ENCODE measurements at regions not wholly inside any gene's neighbourhood (a gene's known extent, or its start where the extent isn't known, plus 50 kb on each side); places are given as distances from the start of the nearest gene placed in this dataset.

- H3K27me3 ChIP-seq (ENCODE audit: insufficient read depth in 3 of 3, low read length in 2 of 3), result peaks cover 0 to 17% (median 2%) of the 10 kb centered on the region in 3 donors
- H3K9me3 ChIP-seq, result no peaks in the 10 kb centered on the region
- no peaks in the 10 kb centered on the region for H3K4me1 ChIP-seq
- 52 to 66% (median 64%) methylated on average over 6 of the region's 6 CpGs for WGBS, 3 donors
- DNase-seq, result no peak
- no peaks in the 10 kb centered on the region for H3K36me3 ChIP-seq (ENCODE audit: insufficient read depth in 1 of 2, low read depth in 1 of 2)
- intact Hi-C loops (cut with DNase I), result no loop called here
- no peak overlapping the region for H3K27ac ChIP-seq
- no peak overlapping the region for H3K4me3 ChIP-seq
- no peak for ATAC-seq
- no peak for TF ChIP-seq CTCF (IDR thresholded peaks at IDR 0.05)
Observed at GRCh38 chr11:69216647-69217051, 60.9 kb downstream of the SMIM38 start.

- Histone ChIP-seq H3K4me1 (no peaks in the 10 kb centered on the region), H3K27me3 (ENCODE audit: insufficient read depth in 3 of 3, low read length in 2 of 3) (peaks cover 0 to 16% (median 2%) of the 10 kb centered on the region in 3 donors), H3K27ac (no peak overlapping the region), H3K4me3 (no peak overlapping the region), H3K36me3 (ENCODE audit: insufficient read depth in 1 of 2, low read depth in 1 of 2) (no peaks in the 10 kb centered on the region), H3K9me3 (no peaks in the 10 kb centered on the region)
- no peak for ATAC-seq
- DNase-seq, result no peak
- WGBS, 3 donors, result 36 to 45% (median 42%) methylated on average over 9 of the region's 9 CpGs
- intact Hi-C loops (cut with DNase I), result no loop called here
- no peak for TF ChIP-seq CTCF (IDR thresholded peaks at IDR 0.05)
Observed at GRCh38 chr11:69217276-69218105, 61.8 kb downstream of the SMIM38 start.

- DNase-seq (no peak), ATAC-seq (no peak)
- H3K4me1 ChIP-seq, result no peaks in the 10 kb centered on the region
- intact Hi-C loops (cut with DNase I), result no loop called here
- peaks cover 0 to 15% (median 0%) of the 10 kb centered on the region in 3 donors for H3K27me3 ChIP-seq (ENCODE audit: insufficient read depth in 3 of 3, low read length in 2 of 3)
- H3K27ac ChIP-seq, result no peak overlapping the region
- 68 to 76% (median 68%) methylated on average over 8 of the region's 8 CpGs for WGBS, 3 donors
- H3K9me3 ChIP-seq, result no peaks in the 10 kb centered on the region
- no peak for TF ChIP-seq CTCF (IDR thresholded peaks at IDR 0.05)
- no peak overlapping the region for H3K4me3 ChIP-seq
- no peaks in the 10 kb centered on the region for H3K36me3 ChIP-seq (ENCODE audit: insufficient read depth in 1 of 2, low read depth in 1 of 2)
Observed at GRCh38 chr11:69218271-69218682, 62.5 kb downstream of the SMIM38 start.

GRCh38 chr11:69218946-69219720, 63.4 kb downstream of the SMIM38 start:
- Histone ChIP-seq H3K36me3 (ENCODE audit: insufficient read depth in 1 of 2, low read depth in 1 of 2) (no peaks in the 10 kb centered on the region), H3K4me1 (no peaks in the 10 kb centered on the region), H3K27ac (no peak overlapping the region), H3K9me3 (no peaks in the 10 kb centered on the region), H3K27me3 (ENCODE audit: insufficient read depth in 3 of 3, low read length in 2 of 3) (peaks cover 0 to 14% (median 0%) of the 10 kb centered on the region in 3 donors), H3K4me3 (no peak overlapping the region)
- DNase-seq (no peak), ATAC-seq (no peak)
- intact Hi-C loops (cut with DNase I), result no loop called here
- 88 to 90% (median 89%) methylated on average over 11 of the region's 11 CpGs for WGBS, 3 donors
- no peak for TF ChIP-seq CTCF (IDR thresholded peaks at IDR 0.05)

Measured in psoas muscle (tissue), 7 donors.